ENCODE measurements at regions not wholly inside any gene's neighbourhood (a gene's known extent, or its start where the extent isn't known, plus 50 kb on each side); places are given as distances from the start of the nearest gene placed in this dataset.

- TF ChIP-seq CTCF (IDR thresholded peaks at IDR 0.05) = no peak
- no peak for TF ChIP-seq POLR2AphosphoS5 (IDR thresholded peaks at IDR 0.05; ENCODE audit: insufficient read depth in 1 of 2, low read depth in 1 of 2)
- no peak for TF ChIP-seq POLR2A (IDR thresholded peaks at IDR 0.05)
Measured at GRCh38 chr5:33228149-33228548, 212.6 kb upstream of the TARS1 start.

All from vagina (tissue), 2 donors.